ENCODE measurements at regions not wholly inside any gene's neighbourhood (a gene's known extent, or its start where the extent isn't known, plus 50 kb on each side); places are given as distances from the start of the nearest gene placed in this dataset.

- no peak for DNase-seq (ENCODE audit: low read depth, low spot score)
- no peak for TF ChIP-seq CTCF (IDR thresholded peaks at IDR 0.05; ENCODE audit: low read depth, low read length)
- Histone ChIP-seq H3K9me3 (ENCODE audit: control insufficient read depth, insufficient read depth, low read length) (no peaks in the 10 kb centered on the region), H3K27me3 (ENCODE audit: control insufficient read depth, insufficient read depth, low read length) (peaks cover 66% of the 10 kb centered on the region), H3K4me3 (ENCODE audit: low read depth, low read length) (no peak overlapping the region), H3K27ac (ENCODE audit: low read depth, low read length) (no peak overlapping the region)
- ChIA-PET POLR2A (no interaction called here), CTCF (interaction anchor here (0.9 kb wide), 1 partner anchor 264 kb away, joined by 3 read pairs; no protein-coding TSS in a partner anchor)
Observed at GRCh38 chr15:69987492-69988489, 109.9 kb downstream of the TLE3 start.

GRCh38 chr15:69988541-69989225 lies 109.0 kb downstream of the TLE3 start:
- DNase-seq (ENCODE audit: low read depth, low spot score): no peak
- no peak overlapping the region for H3K27ac ChIP-seq (ENCODE audit: low read depth, low read length)
- H3K4me3 ChIP-seq (ENCODE audit: low read depth, low read length): no peak overlapping the region
- no peaks in the 10 kb centered on the region for H3K9me3 ChIP-seq (ENCODE audit: control insufficient read depth, insufficient read depth, low read length)
- ChIA-PET POLR2A (no interaction called here), CTCF (no interaction called here)
- H3K27me3 ChIP-seq (ENCODE audit: control insufficient read depth, insufficient read depth, low read length): peaks cover 60% of the 10 kb centered on the region
- TF ChIP-seq CTCF (IDR thresholded peaks at IDR 0.05; ENCODE audit: low read depth, low read length): no peak

GRCh38 chr15:69990566-69991421 lies 106.9 kb downstream of the TLE3 start:
- H3K27ac ChIP-seq (ENCODE audit: low read depth, low read length): no peak overlapping the region
- no peak overlapping the region for H3K4me3 ChIP-seq (ENCODE audit: low read depth, low read length)
- ChIA-PET POLR2A (no interaction called here), CTCF (no interaction called here)
- H3K27me3 ChIP-seq (ENCODE audit: control insufficient read depth, insufficient read depth, low read length): peaks cover 64% of the 10 kb centered on the region
- no peak for DNase-seq (ENCODE audit: low read depth, low spot score)
- H3K9me3 ChIP-seq (ENCODE audit: control insufficient read depth, insufficient read depth, low read length): no peaks in the 10 kb centered on the region
- TF ChIP-seq CTCF (IDR thresholded peaks at IDR 0.05; ENCODE audit: low read depth, low read length): no peak

- peaks cover 61% of the 10 kb centered on the region for H3K27me3 ChIP-seq (ENCODE audit: control insufficient read depth, insufficient read depth, low read length)
- H3K27ac ChIP-seq (ENCODE audit: low read depth, low read length): no peak overlapping the region
- H3K4me3 ChIP-seq (ENCODE audit: low read depth, low read length): no peak overlapping the region
- no peak for TF ChIP-seq CTCF (IDR thresholded peaks at IDR 0.05; ENCODE audit: low read depth, low read length)
- POLR2A ChIA-PET: no interaction called here
- DNase-seq (ENCODE audit: low read depth, low spot score): no peak
- no peaks in the 10 kb centered on the region for H3K9me3 ChIP-seq (ENCODE audit: control insufficient read depth, insufficient read depth, low read length)
- CTCF ChIA-PET: no interaction called here
Observed at GRCh38 chr15:69991551-69991980, 106.2 kb downstream of the TLE3 start.

Measured in AG04450 (cell line).